IMR-90 (cell line): ENCODE measurements at regions not wholly inside any gene's neighbourhood (a gene's known extent, or its start where the extent isn't known, plus 50 kb on each side); places are given as distances from the start of the nearest gene placed in this dataset.

Source experiments
- ATAC-seq: fragments of 200-7000 bp; cut with Tn5 transposase; 2 replicates; pipeline ENCODE4 v1.9.1; 2020; ENCODE audit warnings: low read depth, mild to moderate bottlenecking, moderate library complexity
- BruUV-seq: library from RNA; stranded (reverse); fragments of 400-500 nt; replicated peaks from 2 replicates; lab custom pipeline; 2021; lab: Mats Ljungman, UMichigan
- CTCF ChIA-PET: fragments of 300-600 bp; formaldehyde crosslinking; extraction: SDS; loops from one replicate; lab custom pipeline; 2021; ENCODE audit warnings: antibody characterized with exemption; lab: Yijun Ruan, JAX
- POLR2A ChIA-PET: fragments of 300-600 bp; sonication (Branson Sonifier 250); formaldehyde crosslinking; loops from one replicate; lab custom pipeline; 2022; ENCODE audit warnings: antibody characterized with exemption; ENCODE audit not compliant: unreplicated experiment; lab: Charles Lee
- DNase-seq: peaks from one replicate; pipeline ENCODE4 v3.0.0; 2013
- H2AFZ ChIP-seq: replicated peaks from 2 replicates; pipeline ENCODE3; 2013; ENCODE audit warnings: low read length, mild to moderate bottlenecking; ENCODE audit not compliant: poor library complexity
- H2AK5ac ChIP-seq: 2 replicates; pipeline ENCODE4 v1.6.1; 2013; ENCODE audit warnings: low read depth, low read length, inconsistent platforms
- H2AK9ac ChIP-seq: replicated peaks from 2 replicates; pipeline ENCODE3; 2013; ENCODE audit warnings: mild to moderate bottlenecking, low read depth, low read length, moderate library complexity; ENCODE audit not compliant: poor library complexity
- H2BK120ac ChIP-seq: 2 replicates; pipeline ENCODE4 v1.6.1; 2013; ENCODE audit warnings: low read depth, low read length, inconsistent platforms
- H2BK15ac ChIP-seq: 3 replicates; pipeline ENCODE4 v1.6.1; 2013; ENCODE audit warnings: low read depth, low read length, inconsistent platforms
- H2BK20ac ChIP-seq: 2 replicates; pipeline ENCODE4 v1.6.1; 2013; ENCODE audit warnings: low read depth, mild to moderate bottlenecking, inconsistent platforms, low read length, moderate library complexity
- H2BK5ac ChIP-seq: 2 replicates; pipeline ENCODE4 v1.6.1; 2013; ENCODE audit warnings: mild to moderate bottlenecking, low read depth, low read length, inconsistent platforms; ENCODE audit not compliant: poor library complexity, severe bottlenecking
- H3K14ac ChIP-seq: replicated peaks from 2 replicates; pipeline ENCODE4 v1.6.1; 2013; ENCODE audit warnings: low read depth, low read length, inconsistent platforms
- H3K18ac ChIP-seq: 2 replicates; pipeline ENCODE4 v1.6.1; 2013; ENCODE audit warnings: low read depth, low read length, control low read depth
- H3K23ac ChIP-seq: 2 replicates; pipeline ENCODE4 v1.6.1; 2013; ENCODE audit warnings: low read depth, low read length, inconsistent platforms
- H3K27ac ChIP-seq: 2 replicates; pipeline ENCODE4 v1.5.1; 2013; ENCODE audit warnings: mild to moderate bottlenecking, control low read depth, low read length; ENCODE audit not compliant: insufficient read depth
- H3K27me3 ChIP-seq: 2 replicates; pipeline ENCODE4 v1.6.1; 2013; ENCODE audit warnings: low read length; ENCODE audit not compliant: control insufficient read depth, insufficient read depth
- H3K36me3 ChIP-seq: 2 replicates; pipeline ENCODE4 v1.6.1; 2013; ENCODE audit warnings: low read length, mixed read lengths; ENCODE audit not compliant: control insufficient read depth, insufficient read depth
- H3K4ac ChIP-seq: 2 replicates; pipeline ENCODE4 v1.6.1; 2013; ENCODE audit warnings: low read depth, low read length, inconsistent platforms
- H3K4me1 ChIP-seq: 2 replicates; pipeline ENCODE4 v1.6.1; 2013; ENCODE audit warnings: low read length, mixed read lengths; ENCODE audit not compliant: control insufficient read depth, insufficient read depth
- H3K4me2 ChIP-seq: 2 replicates; pipeline ENCODE4 v1.6.1; 2013; ENCODE audit warnings: low read depth, mild to moderate bottlenecking, control low read depth, low read length, moderate library complexity
- H3K4me3 ChIP-seq: 2 replicates; pipeline ENCODE4 v1.5.1; 2013; ENCODE audit warnings: low read depth, mild to moderate bottlenecking, control low read depth, low read length, moderate library complexity; ENCODE audit not compliant: insufficient read depth
- H3K56ac ChIP-seq: 2 replicates; pipeline ENCODE4 v1.6.1; 2013; ENCODE audit warnings: low read length, inconsistent platforms; ENCODE audit not compliant: insufficient read depth; ENCODE audit errors: extremely low read depth
- H3K79me1 ChIP-seq, 2 experiments: 2 replicates each; pipeline ENCODE4 v1.6.1; 2013; ENCODE audit warnings: low read length in 2 of 2, inconsistent platforms in 1 of 2, low read depth in 1 of 2
- H3K9ac ChIP-seq: 2 replicates; pipeline ENCODE4 v1.6.1; 2013; ENCODE audit warnings: low read depth, low read length, control low read depth
- H3K9me1 ChIP-seq: 2 replicates; pipeline ENCODE4 v1.6.1; 2013; ENCODE audit warnings: low read length, inconsistent platforms; ENCODE audit not compliant: insufficient read depth
- H3K9me3 ChIP-seq: 2 replicates; pipeline ENCODE4 v1.6.1; 2013; ENCODE audit warnings: low read length; ENCODE audit not compliant: control insufficient read depth, insufficient read depth
- H4K20me1 ChIP-seq: 2 replicates; pipeline ENCODE4 v1.6.1; 2013; ENCODE audit warnings: low read length, inconsistent platforms; ENCODE audit not compliant: insufficient read depth
- H4K5ac ChIP-seq: 2 replicates; pipeline ENCODE4 v1.6.1; 2013; ENCODE audit warnings: mild to moderate bottlenecking, low read depth, low read length, control low read depth
- H4K8ac ChIP-seq, 2 experiments: 2 replicates each; pipeline ENCODE4 v1.6.1; 2013; ENCODE audit warnings: low read depth in 2 of 2, low read length in 2 of 2, control low read depth in 1 of 2, inconsistent platforms in 1 of 2
- H4K91ac ChIP-seq: 2 replicates; pipeline ENCODE4 v1.6.1; 2013; ENCODE audit warnings: low read depth, low read length, inconsistent platforms; ENCODE audit not compliant: insufficient read depth
- BHLHE40 ChIP-seq: fragments of 150-350 bp; IDR thresholded peaks from 2 replicates; pipeline ENCODE4 v1.6.1; 2016; ENCODE audit warnings: mild to moderate bottlenecking, low read depth, low read length
- CEBPB ChIP-seq: IDR thresholded peaks from 2 replicates; pipeline ENCODE4 v1.6.1; 2012; ENCODE audit warnings: low read depth, low read length, improper control_type of control experiment
- CHD1 ChIP-seq: IDR thresholded peaks from 2 replicates; pipeline ENCODE4 v1.6.1; 2012; ENCODE audit warnings: low read depth, low read length, improper control_type of control experiment
- FOS ChIP-seq: fragments of 150-350 bp; IDR thresholded peaks from 2 replicates; pipeline ENCODE4 v1.6.1; 2016; ENCODE audit warnings: low read depth, low read length
- MAZ ChIP-seq: IDR thresholded peaks from 2 replicates; pipeline ENCODE4 v1.6.1; 2012; ENCODE audit warnings: low read depth, mild to moderate bottlenecking, low read length, improper control_type of control experiment, moderate library complexity, borderline replicate concordance
- MXI1 ChIP-seq: IDR thresholded peaks from 2 replicates; pipeline ENCODE4 v1.6.1; 2012; ENCODE audit warnings: low read depth, mild to moderate bottlenecking, low read length, moderate library complexity, borderline replicate concordance
- NFE2L2 ChIP-seq: fragments of 150-350 bp; IDR thresholded peaks from 2 replicates; pipeline ENCODE4 v1.6.1; 2016; ENCODE audit warnings: low read depth, mild to moderate bottlenecking, low read length
- POLR2A ChIP-seq: IDR thresholded peaks from 2 replicates; pipeline ENCODE4 v1.6.1; 2012; ENCODE audit warnings: mild to moderate bottlenecking, low read depth, low read length
- RAD21 ChIP-seq: IDR thresholded peaks from 2 replicates; pipeline ENCODE4 v1.6.1; 2012; ENCODE audit warnings: low read length, improper control_type of control experiment
- WGBS, 2 experiments: methylation state at CpG; one replicate each; pipeline versions ENCODE4 v1.1.5 to v1.1.7; 2013; ENCODE audit warnings: missing lambda C conversion rate in 2 of 2; ENCODE audit not compliant: insufficient read length in 1 of 2; ENCODE audit errors: extremely low coverage in 2 of 2; 5-methylcytosine and 5-hydroxymethylcytosine counted together
- dilution Hi-C: fragments of 300-500 bp; cut with HindIII; formaldehyde crosslinking; loops from one replicate; pipeline ENCODE4 v1.14.3; 2018; ENCODE audit warnings: low sequenced_read_pairs; ENCODE audit not compliant: unreplicated experiment
- in situ Hi-C: fragments of 300-500 bp; cut with MboI; formaldehyde crosslinking; loops from 3 replicates; pipeline ENCODE4 v1.14.3; 2019; ENCODE audit warnings: low sequenced_read_pairs, inconsistent platforms, mixed read lengths
- intact Hi-C: fragments of 100-400 bp; cut with micrococcal nuclease; formaldehyde crosslinking; loops from 2 replicates; pipeline ENCODE4 v1.10.0; 2022
- TF ChIP-seq, protein P1 (sequence below): conservative IDR thresholded peaks from 2 replicates; pipeline ENCODE4 v1.5.1; 2012; ENCODE audit warnings: mild to moderate bottlenecking, low read depth, low read length, improper control_type of control experiment

DNA sequence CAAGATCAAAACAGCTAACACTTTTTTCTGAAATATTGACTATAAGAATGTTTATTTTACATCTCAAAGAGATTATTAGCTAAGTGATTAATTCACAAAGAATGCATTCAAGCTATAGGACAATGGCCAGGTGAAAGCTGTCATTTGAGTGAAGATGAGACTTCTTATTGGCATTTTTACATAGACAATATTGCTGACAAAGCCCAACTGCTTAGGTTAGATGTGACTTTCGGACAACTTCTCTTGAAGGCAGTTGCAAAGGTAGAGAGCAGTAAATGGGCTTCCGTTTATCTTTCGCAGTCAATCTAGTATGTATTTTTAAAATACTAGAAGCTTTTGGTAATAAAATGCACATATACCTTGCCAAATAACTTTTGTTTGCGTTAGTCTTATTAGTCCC lies 1041.3 kb downstream of the AMY1C start:
- no peak overlapping the region for H2BK5ac ChIP-seq
- no peak overlapping the region for H3K4me2 ChIP-seq
- no peak overlapping the region for H3K56ac ChIP-seq
- H2AK9ac ChIP-seq, result no peak overlapping the region
- no peak overlapping the region for H3K18ac ChIP-seq
- no peaks in the 10 kb centered on the region for H3K79me1 ChIP-seq
- H3K4ac ChIP-seq, result no peak overlapping the region
- no peak overlapping the region for H4K8ac ChIP-seq
- no peak overlapping the region for H2AK5ac ChIP-seq
- no peak overlapping the region for H4K91ac ChIP-seq
- no peak overlapping the region for H4K5ac ChIP-seq
- ChIA-PET POLR2A (no interaction called here), CTCF (no interaction called here)
- dilution Hi-C loops, result no loop called here
- no peak overlapping the region for H2AFZ ChIP-seq
- in situ Hi-C loops, result no loop called here
- no peak overlapping the region for H3K23ac ChIP-seq
- peaks cover 9% of the 10 kb centered on the region for H3K9me3 ChIP-seq
- TF ChIP-seq NFE2L2 (no peak), MAZ (no peak), BHLHE40 (no peak), FOS (no peak), RAD21 (no peak), CHD1 (no peak), MXI1 (no peak), CEBPB (no peak), POLR2A (no peak)
- TF ChIP-seq, protein P1, sequence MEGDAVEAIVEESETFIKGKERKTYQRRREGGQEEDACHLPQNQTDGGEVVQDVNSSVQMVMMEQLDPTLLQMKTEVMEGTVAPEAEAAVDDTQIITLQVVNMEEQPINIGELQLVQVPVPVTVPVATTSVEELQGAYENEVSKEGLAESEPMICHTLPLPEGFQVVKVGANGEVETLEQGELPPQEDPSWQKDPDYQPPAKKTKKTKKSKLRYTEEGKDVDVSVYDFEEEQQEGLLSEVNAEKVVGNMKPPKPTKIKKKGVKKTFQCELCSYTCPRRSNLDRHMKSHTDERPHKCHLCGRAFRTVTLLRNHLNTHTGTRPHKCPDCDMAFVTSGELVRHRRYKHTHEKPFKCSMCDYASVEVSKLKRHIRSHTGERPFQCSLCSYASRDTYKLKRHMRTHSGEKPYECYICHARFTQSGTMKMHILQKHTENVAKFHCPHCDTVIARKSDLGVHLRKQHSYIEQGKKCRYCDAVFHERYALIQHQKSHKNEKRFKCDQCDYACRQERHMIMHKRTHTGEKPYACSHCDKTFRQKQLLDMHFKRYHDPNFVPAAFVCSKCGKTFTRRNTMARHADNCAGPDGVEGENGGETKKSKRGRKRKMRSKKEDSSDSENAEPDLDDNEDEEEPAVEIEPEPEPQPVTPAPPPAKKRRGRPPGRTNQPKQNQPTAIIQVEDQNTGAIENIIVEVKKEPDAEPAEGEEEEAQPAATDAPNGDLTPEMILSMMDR, result no peak
- H3K9me1 ChIP-seq, result no peaks in the 10 kb centered on the region
- WGBS, 2 experiments, result 80% methylated on average over 1 of the region's 4 CpGs; no CpG with 5 or more reads in 1 of the 2 experiments
- no peaks in the 10 kb centered on the region for H4K20me1 ChIP-seq
- no peak overlapping the region for H3K14ac ChIP-seq
- no peak overlapping the region for H2BK15ac ChIP-seq
- no peak overlapping the region for H2BK120ac ChIP-seq
- no peak overlapping the region for H3K27ac ChIP-seq
- intact Hi-C loops, result no loop called here
- BruUV-seq, result no TSS peak
- no peaks in the 10 kb centered on the region for H3K36me3 ChIP-seq
- no peaks in the 10 kb centered on the region for H3K27me3 ChIP-seq
- no peaks in the 10 kb centered on the region for H3K4me1 ChIP-seq
- DNase-seq, result no peak
- H3K4me3 ChIP-seq, result no peak overlapping the region
- H2BK20ac ChIP-seq, result no peak overlapping the region
- no peak for ATAC-seq
- H3K9ac ChIP-seq, result no peak overlapping the region
